Right lobe of liver (tissue), 6 donors: ENCODE measurements at regions not wholly inside any gene's neighbourhood (a gene's known extent, or its start where the extent isn't known, plus 50 kb on each side); places are given as distances from the start of the nearest gene placed in this dataset.

Source experiments
- ATAC-seq, 4 donors: fragments of 200-7000 bp; cut with Tn5 transposase; one replicate each; pipeline ENCODE4 v1.9.1; 2020; ENCODE audit warnings: mild to moderate bottlenecking in 4 of 4, moderate library complexity in 4 of 4
- DNase-seq, 3 donors: peaks; one replicate each; pipeline ENCODE4 v3.0.0-alpha.2; 2020
- H3K27ac ChIP-seq, 3 donors: fragments of 200-600 bp; one replicate each; pipeline ENCODE4 v1.8.0; 2022
- H3K27me3 ChIP-seq, 2 donors: fragments of 200-600 bp; one replicate each; pipeline ENCODE4 v1.8.0; 2022
- H3K36me3 ChIP-seq, 4 donors: fragments of 200-600 bp; sonication (generic) in 1 of 4; one replicate each; pipeline versions ENCODE4 v1.5.1 to v1.8.0; 2017 to 2022; ENCODE audit warnings: control low read depth in 1 of 4
- H3K4me1 ChIP-seq, 4 donors: fragments of 200-600 bp; sonication (generic) in 1 of 4; one replicate each; pipeline versions ENCODE4 v1.5.1 to v1.8.0; 2017 to 2022; ENCODE audit warnings: control low read depth in 1 of 4
- H3K4me3 ChIP-seq, 3 donors: fragments of 200-600 bp; one replicate each; pipeline ENCODE4 v1.8.0; 2022
- H3K9me3 ChIP-seq, 4 donors: fragments of 200-600 bp; sonication (generic) in 1 of 4; one replicate each; pipeline versions ENCODE4 v1.5.1 to v1.8.0; 2017 to 2022; ENCODE audit warnings: control low read depth in 1 of 4
- POLR2A ChIP-seq: fragments of 450-650 bp; IDR thresholded peaks from one replicate; pipeline ENCODE4 v1.6.1; 2017; ENCODE audit warnings: antibody characterized with exemption, mild to moderate bottlenecking
- WGBS: methylation state at CpG from one replicate; pipeline ENCODE4 v1.1.6; 2018; ENCODE audit warnings: low coverage, low lambda C conversion rate; ENCODE audit not compliant: insufficient coverage; ENCODE audit errors: missing lambda C conversion rate; 5-methylcytosine and 5-hydroxymethylcytosine counted together
- intact Hi-C, 2 donors: fragments of 100-400 bp; cut with DNase I; formaldehyde crosslinking; loops; one replicate each; pipeline versions ENCODE4 v1.11.2 to v1.14.1; 2022
- TF ChIP-seq, protein P1 (sequence below), 4 donors: fragments of 200-600 bp in 3 of 4; fragments of 450-650 bp in 1 of 4; IDR thresholded peaks; one replicate each; pipeline versions ENCODE4 v1.5.1 to v1.8.0; 2016 to 2022; ENCODE audit warnings: antibody characterized with exemption in 4 of 4, mild to moderate bottlenecking in 2 of 4
- donor health status: DM: no; HTN: yes; CAD: no.
- donor health status: DM: no; HTN: no; CAD: no.
- donor health status: DM: no; HTN: no; CAD: no.
- donor health status: DM: no; HTN: yes; CAD: no.
- donor health status: DM: no; HTN: yes; CAD: no.

GRCh38 chr4:176945334-176945733 lies 152.6 kb upstream of the VEGFC start:
- Histone ChIP-seq H3K36me3 (no peaks in the 10 kb centered on the region), H3K4me1 (no peaks in the 10 kb centered on the region), H3K9me3 (no peaks in the 10 kb centered on the region), H3K27me3 (no peaks in the 10 kb centered on the region), H3K27ac (no peak overlapping the region), H3K4me3 (no peak overlapping the region)
- TF ChIP-seq, protein P1, sequence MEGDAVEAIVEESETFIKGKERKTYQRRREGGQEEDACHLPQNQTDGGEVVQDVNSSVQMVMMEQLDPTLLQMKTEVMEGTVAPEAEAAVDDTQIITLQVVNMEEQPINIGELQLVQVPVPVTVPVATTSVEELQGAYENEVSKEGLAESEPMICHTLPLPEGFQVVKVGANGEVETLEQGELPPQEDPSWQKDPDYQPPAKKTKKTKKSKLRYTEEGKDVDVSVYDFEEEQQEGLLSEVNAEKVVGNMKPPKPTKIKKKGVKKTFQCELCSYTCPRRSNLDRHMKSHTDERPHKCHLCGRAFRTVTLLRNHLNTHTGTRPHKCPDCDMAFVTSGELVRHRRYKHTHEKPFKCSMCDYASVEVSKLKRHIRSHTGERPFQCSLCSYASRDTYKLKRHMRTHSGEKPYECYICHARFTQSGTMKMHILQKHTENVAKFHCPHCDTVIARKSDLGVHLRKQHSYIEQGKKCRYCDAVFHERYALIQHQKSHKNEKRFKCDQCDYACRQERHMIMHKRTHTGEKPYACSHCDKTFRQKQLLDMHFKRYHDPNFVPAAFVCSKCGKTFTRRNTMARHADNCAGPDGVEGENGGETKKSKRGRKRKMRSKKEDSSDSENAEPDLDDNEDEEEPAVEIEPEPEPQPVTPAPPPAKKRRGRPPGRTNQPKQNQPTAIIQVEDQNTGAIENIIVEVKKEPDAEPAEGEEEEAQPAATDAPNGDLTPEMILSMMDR (IDR thresholded peaks at IDR 0.05), result no peak
- no peak for TF ChIP-seq POLR2A
- ATAC-seq (no peak), DNase-seq (no peak)
- intact Hi-C loops, result no loop called here
- 0% methylated on average over 1 of the region's 1 CpG for WGBS

- no peak for TF ChIP-seq POLR2A
- TF ChIP-seq, protein P1 (IDR thresholded peaks at IDR 0.05), result no peak
- intact Hi-C loops, result no loop called here
- no peak for DNase-seq
- Histone ChIP-seq H3K27me3 (no peaks in the 10 kb centered on the region), H3K9me3 (no peaks in the 10 kb centered on the region), H3K36me3 (no peaks in the 10 kb centered on the region), H3K4me3 (no peak overlapping the region), H3K27ac (no peak overlapping the region), H3K4me1 (no peaks in the 10 kb centered on the region)
- no peak for ATAC-seq
- 45% methylated on average over 5 of the region's 5 CpGs for WGBS
Measured at GRCh38 chr4:176949029-176949428, 156.3 kb upstream of the VEGFC start.

DNA sequence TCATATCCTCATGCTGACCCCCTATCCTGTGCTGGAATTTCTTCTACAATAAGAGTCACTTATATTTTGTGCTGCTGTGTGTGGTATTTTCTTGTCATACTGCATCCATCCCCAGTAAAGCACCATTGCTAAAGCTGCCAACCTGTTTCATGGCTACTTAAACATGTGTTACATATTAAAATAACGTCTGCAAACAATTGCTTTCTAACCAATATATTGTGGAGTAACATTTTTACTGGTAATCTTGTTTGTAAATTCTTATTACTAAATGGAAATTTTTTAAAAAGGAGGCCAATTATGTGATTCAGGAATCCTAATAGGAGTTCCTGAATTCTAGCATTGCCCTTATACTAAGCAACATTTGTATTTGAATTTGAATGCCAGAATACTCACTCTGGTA lies 160.3 kb upstream of the VEGFC start:
- Histone ChIP-seq H3K4me3 (no peak overlapping the region), H3K27me3 (no peaks in the 10 kb centered on the region), H3K27ac (no peak overlapping the region), H3K9me3 (no peaks in the 10 kb centered on the region), H3K4me1 (no peaks in the 10 kb centered on the region), H3K36me3 (no peaks in the 10 kb centered on the region)
- DNase-seq (no peak), ATAC-seq (no peak)
- WGBS, result 69% methylated on average over 1 of the region's 1 CpG
- no peak for TF ChIP-seq POLR2A
- intact Hi-C loops, result no loop called here

- intact Hi-C loops, result no loop called here
- no peak for ATAC-seq
- TF ChIP-seq POLR2A, result no peak
- TF ChIP-seq, protein P1 (IDR thresholded peaks at IDR 0.05), result no peak
- H3K4me1 ChIP-seq, result no peaks in the 10 kb centered on the region
- H3K27me3 ChIP-seq, result no peaks in the 10 kb centered on the region
- DNase-seq, result no peak
- H3K9me3 ChIP-seq, result no peaks in the 10 kb centered on the region
- H3K4me3 ChIP-seq, result no peak overlapping the region
- WGBS, result 43% methylated on average over 3 of the region's 3 CpGs
- no peaks in the 10 kb centered on the region for H3K36me3 ChIP-seq
- H3K27ac ChIP-seq, result no peak overlapping the region
Measured at GRCh38 chr4:176957353-176958118, 164.8 kb upstream of the VEGFC start.

GRCh38 chr4:176959980-176960379 lies 167.3 kb upstream of the VEGFC start:
- Histone ChIP-seq H3K36me3 (no peaks in the 10 kb centered on the region), H3K4me3 (no peak overlapping the region), H3K27me3 (no peaks in the 10 kb centered on the region), H3K9me3 (no peaks in the 10 kb centered on the region), H3K4me1 (no peaks in the 10 kb centered on the region), H3K27ac (no peak overlapping the region)
- no peak for TF ChIP-seq POLR2A
- TF ChIP-seq, protein P1 (IDR thresholded peaks at IDR 0.05), result no peak
- DNase-seq (no peak), ATAC-seq (no peak)
- intact Hi-C loops, result no loop called here
- 61% methylated on average over 5 of the region's 5 CpGs for WGBS
